ENCODE measurements at regions not wholly inside any gene's neighbourhood (a gene's known extent, or its start where the extent isn't known, plus 50 kb on each side); places are given as distances from the start of the nearest gene placed in this dataset.
"Not testable (repeated sequence)": the region's sequence is repeated elsewhere in the genome, so short reads cannot be mapped to it uniquely, and the experiment has no call there.

GRCh38 chr4:75141162-75141561 lies 208.2 kb downstream of the PARM1 start:
- TF ChIP-seq ZFX (IDR thresholded peaks at IDR 0.05; ENCODE audit: borderline replicate concordance) (no peak), CTCF (IDR thresholded peaks at IDR 0.05) (no peak)
- no peak overlapping the region for H3K27ac ChIP-seq

- no peak for TF ChIP-seq CTCF (IDR thresholded peaks at IDR 0.05)
- no peak for TF ChIP-seq ZFX (IDR thresholded peaks at IDR 0.05; ENCODE audit: borderline replicate concordance)
Observed at GRCh38 chr4:75137302-75137701, 204.4 kb downstream of the PARM1 start.

GRCh38 chr4:75135068-75135825 lies 202.3 kb downstream of the PARM1 start:
- TF ChIP-seq CTCF (IDR thresholded peaks at IDR 0.05) (no peak), ZFX (IDR thresholded peaks at IDR 0.05; ENCODE audit: borderline replicate concordance) (no peak)
- no peak overlapping the region for H3K27ac ChIP-seq

More at GRCh38 chr4:75137302-75137701, 204.4 kb downstream of the PARM1 start:
- H3K27ac ChIP-seq: no peak overlapping the region

GRCh38 chr4:75126870-75127269 lies 194.0 kb downstream of the PARM1 start:
- not testable (repeated sequence) for H3K27ac ChIP-seq

GRCh38 chr4:75126058-75126457 lies 193.1 kb downstream of the PARM1 start:
- TF ChIP-seq ZFX (IDR thresholded peaks at IDR 0.05; ENCODE audit: borderline replicate concordance) (no peak), CTCF (IDR thresholded peaks at IDR 0.05) (no peak)
- no peak overlapping the region for H3K27ac ChIP-seq

- no peak overlapping the region for H3K27ac ChIP-seq
- TF ChIP-seq ZFX (IDR thresholded peaks at IDR 0.05; ENCODE audit: borderline replicate concordance): no peak
- no peak for TF ChIP-seq CTCF (IDR thresholded peaks at IDR 0.05)
Observed at GRCh38 chr4:75122424-75123014, 189.6 kb downstream of the PARM1 start.

- no peak overlapping the region for H3K27ac ChIP-seq
- no peak for TF ChIP-seq ZFX (IDR thresholded peaks at IDR 0.05; ENCODE audit: borderline replicate concordance)
- TF ChIP-seq CTCF (IDR thresholded peaks at IDR 0.05): no peak
Observed at GRCh38 chr4:75118739-75119138, 185.8 kb downstream of the PARM1 start.
